GM21390 (cell line): ENCODE measurements at regions not wholly inside any gene's neighbourhood (a gene's known extent, or its start where the extent isn't known, plus 50 kb on each side); places are given as distances from the start of the nearest gene placed in this dataset.
"Not testable (repeated sequence)": the region's sequence is repeated elsewhere in the genome, so short reads cannot be mapped to it uniquely, and the experiment has no call there.

ENCODE experiments used
- ATAC-seq: cut with Tn5 transposase; IDR thresholded peaks from one replicate; pipeline ENCODE4 v1.9.1; 2021; ENCODE audit not compliant: unreplicated experiment

DNA sequence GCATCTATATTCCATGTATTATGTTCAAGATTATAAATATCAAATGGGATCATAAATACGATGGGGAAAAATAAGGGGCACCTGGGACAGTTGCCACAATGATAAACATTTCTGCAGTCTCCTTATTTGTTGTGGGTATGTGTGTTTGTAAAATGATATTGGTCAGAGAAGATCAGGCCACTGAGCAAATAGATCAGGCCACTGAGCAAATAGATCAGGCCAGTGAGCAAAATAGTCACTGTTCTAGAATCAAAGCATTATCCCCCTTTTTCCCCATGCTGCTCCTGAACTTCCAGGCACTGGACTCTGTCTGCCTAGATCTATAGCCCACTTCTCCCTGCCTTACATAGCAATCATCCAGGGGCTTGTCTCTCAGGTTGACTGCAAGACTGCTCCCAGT, 599.8 kb upstream of the USP24 start:
- ATAC-seq, result no peak

DNA sequence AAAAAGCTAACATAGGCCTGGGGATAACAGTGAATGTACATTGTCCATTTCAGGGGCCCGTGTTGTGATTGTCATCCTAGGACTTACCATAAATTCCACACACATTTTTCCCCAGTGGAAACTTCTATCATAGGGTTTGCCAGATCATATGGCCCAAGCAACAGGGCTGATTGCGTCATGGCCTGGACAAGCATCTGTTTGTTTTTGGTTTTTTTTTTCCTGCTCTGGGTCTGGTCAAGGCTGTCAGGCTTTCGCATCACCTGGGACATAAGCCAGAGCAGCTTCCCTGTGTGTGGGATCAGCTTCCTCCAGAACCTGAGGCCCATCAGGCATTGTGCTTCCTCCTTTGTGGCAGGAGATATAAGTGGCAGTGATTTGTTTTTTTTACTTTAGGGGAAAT, 598.5 kb upstream of the USP24 start:
- ATAC-seq, result no peak

DNA sequence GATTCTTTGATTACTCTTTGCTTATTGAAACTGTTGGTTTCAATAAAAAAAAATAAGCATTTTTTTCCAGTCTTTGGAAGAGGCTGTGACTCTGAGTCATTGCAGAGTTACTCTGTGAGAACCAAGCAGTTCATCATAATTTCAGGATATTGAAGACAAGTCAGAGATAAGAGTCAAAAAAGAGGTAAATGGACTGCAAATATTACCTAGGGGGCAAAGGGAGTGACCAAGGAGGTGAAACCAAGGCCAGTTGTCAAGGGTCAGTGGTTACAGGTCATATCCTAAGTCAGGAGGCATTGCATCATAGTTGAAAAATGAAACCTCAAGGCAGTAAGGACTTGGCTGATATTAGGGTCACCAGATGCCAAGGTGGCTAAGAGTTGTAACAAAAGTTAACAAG, 597.1 kb upstream of the USP24 start:
- ATAC-seq, result no peak

DNA sequence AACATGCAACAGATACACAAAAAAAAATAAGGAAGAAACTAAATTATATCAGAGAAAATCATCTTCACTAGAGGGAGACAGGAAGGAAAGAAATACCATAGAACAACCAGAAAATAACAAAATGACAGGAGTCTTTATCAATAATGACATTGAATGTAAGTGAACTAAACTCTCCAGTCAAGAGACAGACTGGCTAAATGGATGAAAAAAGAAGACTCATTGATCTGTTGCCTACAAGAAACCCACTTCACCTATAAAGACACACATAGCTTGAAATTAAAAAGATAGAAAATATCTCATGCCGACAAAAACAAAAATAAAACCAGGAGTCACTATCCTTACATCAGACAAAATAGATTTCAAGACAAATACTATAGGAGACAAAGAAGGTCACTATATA, 593.1 kb upstream of the USP24 start:
- ATAC-seq, result no peak

DNA sequence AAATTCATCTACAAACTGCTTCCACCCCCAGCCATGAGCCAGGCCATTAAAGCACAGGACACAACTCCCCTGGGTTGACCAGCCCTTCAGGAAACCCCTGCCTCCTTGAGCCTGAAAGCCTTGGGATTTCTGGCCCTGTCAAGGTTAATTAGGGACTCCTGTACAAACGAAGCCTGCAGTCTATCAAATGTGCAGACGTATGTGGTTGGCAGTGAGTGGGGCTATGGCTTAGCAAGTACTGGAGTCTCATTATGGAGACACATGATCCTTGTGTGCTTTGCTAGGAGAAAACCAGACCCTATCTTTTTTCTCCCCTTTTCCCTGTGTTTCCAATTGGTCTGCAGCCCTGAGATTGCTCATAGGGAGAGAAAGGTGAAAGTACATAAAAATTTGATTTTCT, 588.3 kb upstream of the USP24 start:
- no peak for ATAC-seq

DNA sequence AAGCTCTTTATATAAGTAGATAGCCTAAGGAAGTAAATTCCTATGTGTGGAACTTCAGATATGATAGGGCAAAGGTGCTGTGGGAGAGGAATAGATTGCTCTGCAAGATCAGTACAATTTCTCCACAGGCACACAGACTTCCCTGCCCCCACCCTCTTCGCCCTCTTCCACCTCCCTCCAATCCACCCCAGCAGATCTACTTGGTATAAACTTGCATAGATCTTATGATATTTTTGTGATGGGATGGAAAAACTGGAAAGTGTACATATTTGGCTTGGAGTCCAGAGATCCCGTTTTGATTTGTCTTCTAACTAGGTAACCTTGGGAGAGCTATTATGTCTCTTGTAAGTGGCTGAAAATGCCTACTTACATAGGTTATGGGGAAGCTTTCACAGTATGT, 586.3 kb upstream of the USP24 start:
- no peak for ATAC-seq

DNA sequence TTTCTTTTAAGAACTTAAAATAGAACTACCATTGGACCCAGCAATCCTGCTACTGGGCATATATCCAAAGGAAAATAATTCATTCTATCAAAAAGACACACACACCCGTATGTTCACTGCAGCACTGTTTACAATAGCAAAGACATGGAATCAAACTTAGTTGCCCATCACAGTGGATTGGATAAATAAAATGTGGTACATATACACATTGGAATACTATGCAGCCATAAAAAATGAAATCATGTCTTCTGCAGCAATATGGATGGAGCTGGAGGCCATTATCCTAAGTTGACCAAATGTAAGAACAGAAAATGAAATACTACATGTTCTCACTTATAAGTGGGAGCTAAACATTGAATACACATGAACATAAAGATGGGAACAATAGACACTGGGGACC, 585.3 kb upstream of the USP24 start:
- no peak for ATAC-seq

DNA sequence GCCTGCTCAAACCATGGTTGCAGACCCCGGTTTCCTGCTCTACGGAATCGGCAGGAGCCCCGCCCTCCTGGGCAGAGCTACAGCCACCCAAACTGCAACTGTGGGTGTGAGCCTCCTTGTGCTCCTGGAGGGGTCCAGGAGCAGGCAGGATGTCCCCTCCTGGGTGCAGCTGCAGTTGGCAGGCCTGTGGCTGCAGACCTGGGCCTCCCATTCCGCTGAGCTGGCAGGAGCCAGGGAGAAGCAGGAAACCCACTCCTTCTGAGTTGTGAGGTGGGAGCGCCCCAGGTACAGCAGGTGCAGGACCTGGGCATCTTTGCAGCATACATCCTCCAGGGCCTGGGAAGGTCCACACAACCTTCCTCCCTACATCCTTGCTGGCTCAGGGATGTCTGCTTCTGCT, 578.7 kb upstream of the USP24 start:
- ATAC-seq, result no peak

DNA sequence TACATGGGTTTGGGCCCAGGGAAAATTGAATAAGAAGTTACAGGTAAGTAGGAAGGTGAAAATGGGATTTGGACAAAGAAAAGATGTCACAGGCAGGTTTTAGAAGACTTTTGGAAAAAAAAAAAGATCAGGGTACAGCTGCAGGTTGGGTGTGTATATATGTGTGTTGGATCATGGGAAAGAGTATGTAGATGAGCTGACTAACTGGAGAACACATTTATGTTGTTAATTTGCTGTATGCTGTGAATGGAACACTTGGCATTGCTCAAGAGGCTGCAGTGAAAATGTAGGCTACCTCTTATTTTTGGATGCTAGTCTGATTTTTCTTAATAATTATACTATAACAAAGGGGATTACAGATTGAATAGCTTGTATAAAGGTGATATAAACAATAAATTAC, 577.7 kb upstream of the USP24 start:
- ATAC-seq, result no peak

DNA sequence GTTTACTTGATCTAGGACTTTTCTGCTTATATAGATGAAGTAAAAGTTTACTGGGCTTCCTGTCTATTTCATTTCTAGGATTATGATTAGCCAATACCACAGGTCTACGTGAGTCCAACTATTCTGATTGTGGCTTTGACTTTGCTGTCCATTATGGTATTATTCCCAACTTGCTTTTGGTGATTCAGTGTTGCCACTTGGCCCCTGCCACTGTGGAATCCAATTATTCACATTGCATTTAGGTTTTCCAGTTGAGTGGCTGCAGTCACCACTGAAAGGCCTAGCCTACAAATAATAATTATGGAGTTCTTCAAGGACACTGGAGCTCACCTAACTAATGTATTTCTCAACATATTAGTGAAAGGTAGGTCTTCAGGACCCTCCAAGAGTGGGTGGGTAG, 574.3 kb upstream of the USP24 start:
- ATAC-seq, result no peak

DNA sequence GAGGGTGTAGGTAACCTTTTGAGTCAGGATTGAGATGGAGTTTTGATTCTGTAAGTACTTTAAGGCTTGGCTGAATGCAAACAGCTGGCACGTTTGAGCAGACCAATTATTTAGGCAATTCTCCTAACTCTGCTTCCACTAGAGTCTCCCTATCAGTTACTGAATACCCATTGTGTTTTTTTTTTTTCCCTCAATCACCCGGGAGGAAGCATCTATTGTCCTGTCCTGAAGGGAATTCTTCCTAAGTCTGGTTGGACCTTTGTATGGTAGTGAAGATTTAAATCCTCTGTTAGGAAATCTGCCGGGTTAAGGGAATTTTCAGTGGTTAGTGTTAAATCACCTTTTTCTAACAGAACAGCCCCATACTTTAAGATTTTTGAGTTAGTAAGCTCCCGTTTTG, 571.2 kb upstream of the USP24 start:
- no peak for ATAC-seq

DNA sequence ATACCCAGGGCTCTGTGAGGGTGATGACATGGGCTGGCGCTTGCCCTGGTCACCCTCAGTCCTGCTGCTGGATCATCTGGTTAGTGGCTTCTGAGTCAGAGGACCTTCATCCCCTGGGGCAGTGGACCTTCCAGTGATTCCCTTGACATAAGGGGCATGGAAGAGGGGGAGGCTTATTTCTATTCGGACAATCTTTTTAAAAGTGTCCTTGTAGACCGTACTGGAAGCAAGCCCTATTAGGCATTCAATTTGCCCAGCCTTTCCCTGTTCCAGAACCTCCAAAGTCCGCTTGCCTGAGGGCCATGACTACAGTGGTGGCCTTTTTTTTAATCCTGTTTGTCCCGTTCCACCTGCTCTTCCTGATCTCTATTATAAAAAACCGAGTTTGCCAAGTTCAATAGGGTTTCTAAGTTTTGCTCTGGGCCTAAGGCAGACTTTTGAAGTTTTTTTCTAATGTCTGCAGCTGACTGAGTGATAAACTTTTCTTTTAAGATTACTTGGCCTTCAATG, 569.8 kb upstream of the USP24 start:
- ATAC-seq, result not testable (repeated sequence)

DNA sequence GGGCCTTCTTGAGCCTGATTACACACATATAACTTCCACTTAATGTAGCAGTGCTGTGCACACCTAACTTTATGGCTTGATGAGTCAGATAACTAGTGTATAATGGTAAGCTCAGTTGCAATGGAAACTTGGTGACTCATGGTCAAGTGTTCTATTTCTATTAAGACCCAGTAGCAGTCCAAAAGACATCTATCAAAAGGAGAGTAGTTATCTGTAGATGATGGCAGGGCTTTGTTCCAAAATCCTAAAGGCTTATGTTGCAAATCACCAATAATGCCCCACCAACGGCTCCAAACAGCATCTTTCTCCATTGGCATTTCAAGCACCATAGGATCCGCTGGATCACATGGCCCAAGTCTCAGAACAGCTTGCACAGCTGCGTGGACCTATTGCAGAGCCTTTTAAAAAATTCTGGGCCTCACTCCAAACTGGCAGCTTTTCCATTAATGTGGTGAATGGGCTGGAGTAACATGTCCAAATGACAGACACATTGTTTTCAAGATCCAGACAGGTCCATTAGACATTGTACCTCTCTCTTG, 566.8 kb upstream of the USP24 start:
- no peak for ATAC-seq

DNA sequence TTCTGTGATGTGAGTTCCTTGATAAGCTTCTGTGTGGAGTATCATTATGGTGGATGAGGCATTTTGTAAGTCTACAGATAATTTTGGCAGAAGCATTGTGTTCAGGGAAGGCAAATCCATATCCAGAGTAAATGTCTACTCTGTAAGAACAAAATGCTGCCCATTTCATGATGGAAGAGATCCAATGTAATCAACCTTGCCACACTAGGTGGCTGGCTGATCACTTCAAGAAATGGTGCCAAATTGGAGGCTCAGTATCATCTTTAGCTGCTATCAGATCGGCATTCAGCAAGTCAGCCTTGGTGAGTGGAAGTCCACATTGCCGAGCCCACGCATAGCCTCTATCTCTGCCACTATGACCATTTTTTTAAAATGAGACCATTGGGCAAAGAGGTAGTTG, 565.8 kb upstream of the USP24 start:
- no peak for ATAC-seq

DNA sequence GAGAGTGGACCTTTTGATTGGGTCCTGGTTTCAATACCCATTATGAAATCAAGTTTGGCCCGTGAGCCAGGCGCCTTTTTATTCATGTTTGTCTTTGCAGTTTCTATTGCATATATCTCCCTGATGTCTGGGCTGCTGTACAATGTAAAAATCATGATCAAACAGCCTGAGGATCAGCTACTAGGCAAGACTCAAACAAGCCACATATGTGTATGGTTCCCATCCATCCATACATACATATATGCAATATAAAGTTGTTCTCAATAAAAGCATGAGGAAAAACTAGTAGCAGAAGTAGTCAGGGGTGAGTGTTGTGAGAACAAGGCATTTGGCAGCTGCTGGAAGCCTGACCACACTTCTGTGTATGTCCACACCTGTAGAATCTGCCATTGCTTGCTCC, 562.4 kb upstream of the USP24 start:
- no peak for ATAC-seq

DNA sequence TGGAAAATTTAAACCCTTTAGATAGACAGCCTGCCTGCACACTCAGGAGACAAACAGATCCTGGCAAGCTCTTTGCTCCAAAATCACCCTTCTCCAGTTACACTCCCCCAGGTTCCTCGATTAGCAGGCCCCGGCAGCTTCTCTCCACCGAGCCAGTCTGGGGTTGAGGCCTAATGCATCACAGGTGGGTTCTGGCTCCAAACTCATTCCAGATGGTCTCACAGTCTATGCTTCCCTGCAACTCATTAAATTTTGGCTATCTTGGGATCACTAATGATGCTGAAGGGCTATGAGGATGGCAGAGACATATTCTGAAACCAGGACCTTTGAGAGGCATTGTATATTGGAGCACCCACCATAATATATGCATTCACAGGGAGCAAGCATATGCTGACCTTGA, 559.8 kb upstream of the USP24 start:
- ATAC-seq, result no peak

DNA sequence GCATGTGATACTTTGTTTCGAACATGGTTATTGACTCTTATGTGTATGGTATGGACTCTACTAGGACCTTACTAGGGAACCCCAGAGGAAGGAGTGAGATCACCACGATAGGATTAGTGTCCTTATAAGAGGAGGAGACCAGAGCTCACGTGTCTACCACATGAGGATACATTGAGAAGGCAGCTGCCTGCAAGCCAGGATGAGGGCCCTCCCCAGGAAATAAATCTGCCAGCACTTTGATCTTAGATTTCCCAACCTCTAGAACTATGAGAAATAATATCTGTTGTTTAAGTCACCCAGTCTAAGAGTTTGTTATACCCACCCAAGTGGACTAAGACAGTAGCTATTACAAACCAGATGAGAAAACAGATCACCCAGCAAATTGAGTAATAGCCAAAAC, 559.3 kb upstream of the USP24 start:
- ATAC-seq, result no peak

DNA sequence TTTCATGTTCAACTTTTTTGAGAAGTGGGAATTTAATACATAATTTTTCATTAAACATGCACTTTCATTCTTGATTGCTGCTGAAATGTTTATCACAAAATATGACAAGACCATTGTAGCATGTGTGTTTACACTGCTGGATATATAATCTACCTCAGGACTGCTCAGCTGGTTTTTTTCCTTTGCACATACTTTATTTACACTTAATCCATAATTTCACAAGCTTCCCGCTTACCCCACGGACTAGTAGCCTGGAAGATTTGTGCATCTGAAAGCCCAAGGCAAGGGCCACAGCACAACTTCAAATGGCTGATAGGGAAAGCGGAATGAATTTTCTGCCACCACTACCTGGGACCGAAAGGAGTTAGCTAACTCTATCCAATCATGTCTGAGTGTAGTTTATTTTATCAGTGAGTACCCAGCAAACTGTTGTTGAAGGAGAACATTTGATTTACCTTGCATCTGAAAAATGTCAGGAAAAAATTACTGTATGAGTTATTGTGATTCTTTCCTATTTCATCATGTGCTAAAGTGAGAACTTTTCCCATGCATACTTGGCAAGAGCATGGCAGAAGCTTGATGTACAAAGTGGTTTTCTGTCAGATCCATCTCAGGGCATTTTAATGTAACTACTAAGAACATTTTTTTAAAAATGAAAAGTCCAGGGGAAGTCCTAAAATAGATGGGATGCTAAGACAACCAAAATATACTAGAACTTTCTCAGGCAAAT, 558.2 kb upstream of the USP24 start:
- no peak for ATAC-seq

DNA sequence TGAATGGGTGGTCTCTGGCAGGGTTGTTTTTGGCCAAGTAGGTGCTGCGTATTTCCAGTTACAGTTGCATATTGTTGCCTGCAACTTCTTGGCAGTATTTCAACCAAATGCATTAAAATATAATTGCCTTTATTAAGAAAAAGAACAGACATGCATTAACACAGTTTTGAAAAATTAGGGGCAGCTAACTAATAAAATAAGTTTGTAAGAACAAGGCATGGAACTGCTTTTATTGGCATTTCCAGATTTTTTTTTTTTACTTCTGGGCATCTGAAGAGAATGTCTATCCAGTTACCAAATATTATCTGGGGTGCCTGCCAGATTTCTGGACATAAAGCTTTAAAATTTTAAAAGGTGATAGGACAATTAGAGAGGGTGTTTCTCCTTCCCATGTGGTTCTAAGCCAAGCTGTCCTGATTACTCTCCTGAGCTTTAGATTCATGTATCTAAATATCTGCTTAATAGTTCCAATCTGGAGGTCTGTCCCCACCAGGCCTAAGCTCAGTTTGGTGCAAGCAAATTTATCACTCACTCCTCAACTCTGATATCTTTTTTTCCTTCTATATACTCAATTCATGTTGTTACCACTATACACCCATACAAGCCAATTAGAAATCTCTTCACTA, 553.3 kb upstream of the USP24 start:
- no peak for ATAC-seq

DNA sequence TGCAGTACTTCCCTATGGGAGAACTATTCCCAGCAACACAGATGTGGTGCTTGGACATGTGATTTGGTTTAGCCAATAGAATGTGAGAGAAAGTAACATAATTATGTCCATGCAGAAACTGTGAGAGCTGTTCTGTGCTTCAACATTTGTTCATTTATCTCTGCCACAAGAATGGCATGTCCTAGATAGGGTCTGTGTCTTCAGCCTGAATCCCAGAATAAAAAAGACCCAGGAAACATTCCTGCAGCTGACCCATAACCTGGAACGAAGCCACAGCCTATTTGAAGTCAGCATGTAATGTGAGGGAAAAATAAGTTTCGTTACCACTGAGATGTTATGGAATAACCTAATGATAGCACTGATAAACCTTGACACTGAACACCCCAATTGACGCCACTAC, 552.0 kb upstream of the USP24 start:
- ATAC-seq, result no peak

DNA sequence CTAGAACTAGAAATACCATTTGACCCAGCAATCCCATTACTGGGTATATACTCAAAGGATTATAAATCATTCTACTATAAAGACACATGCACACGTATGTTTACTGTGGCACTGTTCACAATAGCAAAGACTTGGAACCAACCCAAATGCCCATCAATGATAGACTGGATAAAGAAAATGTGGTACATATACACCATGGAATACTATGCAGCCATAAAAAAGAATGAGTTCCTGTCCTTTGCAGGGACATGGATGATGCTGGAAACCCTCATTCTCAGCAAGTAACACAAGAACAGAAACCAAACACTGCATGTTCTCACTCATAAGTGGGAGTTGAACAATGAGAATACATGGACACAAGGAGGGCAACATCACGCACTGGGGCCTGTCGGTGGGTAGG, 550.3 kb upstream of the USP24 start:
- ATAC-seq, result not testable (repeated sequence)

DNA sequence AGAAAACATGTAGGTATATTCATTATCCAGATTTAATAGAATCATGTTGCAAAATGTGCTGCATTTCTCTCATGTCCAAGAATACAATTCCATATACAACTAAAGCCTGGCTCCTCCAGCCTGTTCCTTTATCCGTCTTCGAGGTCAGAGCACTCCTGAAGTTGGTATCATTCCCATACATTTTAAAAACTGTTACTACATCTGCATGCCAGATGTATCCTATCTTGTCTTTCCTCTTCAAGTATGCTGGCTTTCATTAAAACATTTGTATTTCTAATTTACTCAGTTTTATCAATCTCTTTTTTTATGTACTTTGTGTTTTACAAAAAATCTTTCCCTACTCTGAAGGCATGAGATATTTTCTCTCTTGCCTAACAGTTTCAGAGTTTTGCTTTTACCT, 536.6 kb upstream of the USP24 start:
- no peak for ATAC-seq

DNA sequence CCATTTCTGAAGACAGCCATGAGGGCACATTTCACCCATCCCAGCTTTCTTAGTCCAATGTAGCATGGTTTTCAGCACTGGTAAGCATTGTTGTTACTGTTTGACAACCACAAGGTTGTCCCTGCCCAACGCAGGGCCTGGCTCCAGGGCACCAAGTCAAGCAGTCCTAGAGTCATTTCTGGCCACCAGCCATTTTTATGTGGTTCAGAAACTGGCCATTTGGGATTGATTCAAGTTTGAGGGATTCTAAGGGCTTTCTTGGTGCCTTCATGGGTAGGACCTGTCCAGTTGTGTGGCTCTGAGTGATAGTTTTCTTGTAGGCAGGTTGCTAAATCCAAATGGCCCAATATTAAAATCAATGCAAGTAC, 535.4 kb upstream of the USP24 start:
- no peak for ATAC-seq
